DND-41 (cell line): ENCODE measurements at regions not wholly inside any gene's neighbourhood (a gene's known extent, or its start where the extent isn't known, plus 50 kb on each side); places are given as distances from the start of the nearest gene placed in this dataset.

Experiments used
- ATAC-seq: fragments of 200-7000 bp; cut with Tn5 transposase; 3 replicates; pipeline ENCODE4 v1.9.1; 2021; ENCODE audit warnings: low read depth; ENCODE audit not compliant: insufficient read depth
- DNase-seq: peaks from one replicate; pipeline ENCODE4 v3.0.0-alpha.2; 2020
- H2AFZ ChIP-seq: 2 replicates; pipeline ENCODE4 v1.6.0; 2012; ENCODE audit warnings: low read depth, low read length
- H3K27ac ChIP-seq: 2 replicates; pipeline ENCODE4 v1.5.1; 2012; ENCODE audit warnings: low read length, inconsistent platforms
- H3K27me3 ChIP-seq: fragments of 200-600 bp; sonication (generic); 2 replicates; pipeline ENCODE4 v1.6.0; 2012; ENCODE audit warnings: low read length, mild to moderate bottlenecking, inconsistent platforms; ENCODE audit not compliant: insufficient read depth, poor library complexity
- H3K36me3 ChIP-seq: 2 replicates; pipeline ENCODE4 v1.5.1; 2012; ENCODE audit warnings: low read length, inconsistent platforms; ENCODE audit not compliant: insufficient read depth
- H3K4me1 ChIP-seq: 2 replicates; pipeline ENCODE4 v1.5.1; 2012; ENCODE audit warnings: mild to moderate bottlenecking, low read length; ENCODE audit not compliant: insufficient read depth
- H3K4me2 ChIP-seq: 2 replicates; pipeline ENCODE4 v1.6.0; 2012; ENCODE audit warnings: mild to moderate bottlenecking, moderate library complexity, low read length, inconsistent platforms; ENCODE audit not compliant: insufficient read depth
- H3K4me3 ChIP-seq, 2 experiments: fragments of 200-600 bp in 1 of 2; shearing (Covaris generic) in 1 of 2; 2 replicates each; pipeline ENCODE4 v1.5.1; 2012 to 2016; ENCODE audit warnings: inconsistent platforms in 2 of 2, low read length in 2 of 2, mild to moderate bottlenecking in 2 of 2, low read depth in 1 of 2, moderate library complexity in 1 of 2
- H3K79me2 ChIP-seq: 2 replicates; pipeline ENCODE4 v1.6.0; 2012; ENCODE audit warnings: low read length, inconsistent platforms; ENCODE audit not compliant: insufficient read depth
- H3K9ac ChIP-seq: 2 replicates; pipeline ENCODE4 v1.6.0; 2012; ENCODE audit warnings: low read depth, mild to moderate bottlenecking, inconsistent platforms, low read length, moderate library complexity
- H3K9me3 ChIP-seq: 2 replicates; pipeline ENCODE4 v1.5.1; 2012; ENCODE audit warnings: low read length, moderate library complexity, mild to moderate bottlenecking, inconsistent platforms; ENCODE audit not compliant: insufficient read depth, severe bottlenecking
- H4K20me1 ChIP-seq: 2 replicates; pipeline ENCODE4 v1.6.0; 2012; ENCODE audit warnings: low read length; ENCODE audit not compliant: insufficient read depth
- EZH2 ChIP-seq: IDR thresholded peaks from 3 replicates; pipeline ENCODE4 v1.6.1; 2012; ENCODE audit warnings: borderline replicate concordance, low read depth, mild to moderate bottlenecking, moderate library complexity, low read length, inconsistent platforms; ENCODE audit not compliant: severe bottlenecking
- TF ChIP-seq, protein P1 (sequence below): IDR thresholded peaks from 2 replicates; pipeline ENCODE4 v1.5.1; 2012; ENCODE audit warnings: borderline replicate concordance, low read length, moderate library complexity, mild to moderate bottlenecking; ENCODE audit not compliant: poor library complexity, severe bottlenecking; ENCODE audit errors: extremely low read depth

GRCh38 chr6:104612541-104612940, 247.2 kb downstream of the HACE1 start:
- Histone ChIP-seq H3K9ac (no peak overlapping the region), H3K9me3 (no peaks in the 10 kb centered on the region)
- ATAC-seq = no peak

DNA sequence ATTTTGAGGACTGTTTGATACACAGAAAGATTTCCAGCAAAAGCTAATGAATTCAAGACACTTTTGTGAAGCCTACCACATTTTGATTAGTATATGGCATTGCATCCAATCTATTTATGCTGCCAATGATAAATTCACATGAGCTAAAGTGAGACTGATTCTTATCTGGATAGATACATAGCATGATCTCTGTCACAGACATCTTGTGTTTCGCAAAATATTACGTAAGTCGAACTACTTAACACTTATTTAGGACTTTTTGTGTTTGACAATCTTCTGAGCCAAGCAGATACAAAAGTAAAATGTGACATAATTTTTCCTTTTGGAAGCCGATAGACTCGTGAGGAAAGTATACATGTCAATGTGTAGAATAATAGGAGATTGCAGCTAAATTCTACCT, 251.6 kb downstream of the HACE1 start:
- no peak overlapping the region for H2AFZ ChIP-seq
- no peak overlapping the region for H3K9ac ChIP-seq
- H3K27ac ChIP-seq = no peak overlapping the region
- no peaks in the 10 kb centered on the region for H3K9me3 ChIP-seq
- TF ChIP-seq, protein P1, sequence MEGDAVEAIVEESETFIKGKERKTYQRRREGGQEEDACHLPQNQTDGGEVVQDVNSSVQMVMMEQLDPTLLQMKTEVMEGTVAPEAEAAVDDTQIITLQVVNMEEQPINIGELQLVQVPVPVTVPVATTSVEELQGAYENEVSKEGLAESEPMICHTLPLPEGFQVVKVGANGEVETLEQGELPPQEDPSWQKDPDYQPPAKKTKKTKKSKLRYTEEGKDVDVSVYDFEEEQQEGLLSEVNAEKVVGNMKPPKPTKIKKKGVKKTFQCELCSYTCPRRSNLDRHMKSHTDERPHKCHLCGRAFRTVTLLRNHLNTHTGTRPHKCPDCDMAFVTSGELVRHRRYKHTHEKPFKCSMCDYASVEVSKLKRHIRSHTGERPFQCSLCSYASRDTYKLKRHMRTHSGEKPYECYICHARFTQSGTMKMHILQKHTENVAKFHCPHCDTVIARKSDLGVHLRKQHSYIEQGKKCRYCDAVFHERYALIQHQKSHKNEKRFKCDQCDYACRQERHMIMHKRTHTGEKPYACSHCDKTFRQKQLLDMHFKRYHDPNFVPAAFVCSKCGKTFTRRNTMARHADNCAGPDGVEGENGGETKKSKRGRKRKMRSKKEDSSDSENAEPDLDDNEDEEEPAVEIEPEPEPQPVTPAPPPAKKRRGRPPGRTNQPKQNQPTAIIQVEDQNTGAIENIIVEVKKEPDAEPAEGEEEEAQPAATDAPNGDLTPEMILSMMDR = no peak
- no peak for TF ChIP-seq EZH2
- no peaks in the 10 kb centered on the region for H3K79me2 ChIP-seq
- no peaks in the 10 kb centered on the region for H3K36me3 ChIP-seq
- H3K27me3 ChIP-seq = no peaks in the 10 kb centered on the region
- H3K4me3 ChIP-seq = no peak overlapping the region
- 0 out of 2 replicates have a peak, but pooled peaks cover 2% of the 10 kb centered on the region for H3K4me1 ChIP-seq
- no peak for DNase-seq
- no peaks in the 10 kb centered on the region for H4K20me1 ChIP-seq
- no peak overlapping the region for H3K4me2 ChIP-seq
- no peak for ATAC-seq

More at GRCh38 chr6:104612541-104612940, 247.2 kb downstream of the HACE1 start:
- TF ChIP-seq, protein P1 = no peak
- TF ChIP-seq EZH2 = no peak
- Histone ChIP-seq H2AFZ (no peak overlapping the region), H3K4me3 (no peak overlapping the region), H4K20me1 (no peaks in the 10 kb centered on the region), H3K4me1 (no peaks in the 10 kb centered on the region), H3K27ac (no peak overlapping the region), H3K27me3 (no peaks in the 10 kb centered on the region), H3K4me2 (no peak overlapping the region), H3K79me2 (no peaks in the 10 kb centered on the region), H3K36me3 (no peaks in the 10 kb centered on the region)
- DNase-seq = no peak

GRCh38 chr6:104607501-104607900, 252.2 kb downstream of the HACE1 start:
- Histone ChIP-seq H3K27me3 (no peaks in the 10 kb centered on the region), H3K79me2 (no peaks in the 10 kb centered on the region), H4K20me1 (no peaks in the 10 kb centered on the region), H3K4me1 (0 out of 2 replicates have a peak, but pooled peaks cover 3% of the 10 kb centered on the region), H3K4me2 (no peak overlapping the region), H2AFZ (no peak overlapping the region), H3K4me3 (no peak overlapping the region), H3K27ac (no peak overlapping the region), H3K36me3 (no peaks in the 10 kb centered on the region), H3K9ac (no peak overlapping the region), H3K9me3 (no peaks in the 10 kb centered on the region)
- ATAC-seq (no peak), DNase-seq (no peak)
- TF ChIP-seq EZH2 = no peak
- TF ChIP-seq, protein P1 = no peak

DNA sequence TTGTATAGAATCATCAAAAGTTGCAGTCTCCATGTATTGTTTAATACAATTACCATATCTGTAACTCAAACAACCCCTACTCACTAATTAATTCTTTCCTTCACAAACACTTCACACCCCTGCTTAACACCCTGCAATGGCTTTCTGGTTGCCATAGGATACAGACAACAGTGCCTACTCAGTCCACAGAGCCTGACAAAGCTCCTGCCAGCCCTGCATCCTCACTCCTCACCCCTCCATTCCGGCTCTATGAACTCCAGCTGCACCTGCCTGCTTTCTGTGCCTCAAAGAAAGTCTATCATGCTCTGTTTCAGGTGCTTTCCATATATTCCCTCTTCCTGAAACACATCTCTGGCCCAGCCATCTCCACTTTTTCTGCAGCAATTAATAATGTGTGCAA, 253.4 kb downstream of the HACE1 start:
- Histone ChIP-seq H3K36me3 (no peaks in the 10 kb centered on the region), H2AFZ (no peak overlapping the region), H3K79me2 (no peaks in the 10 kb centered on the region), H3K4me1 (0 out of 2 replicates have a peak, but pooled peaks cover 3% of the 10 kb centered on the region), H3K27ac (no peak overlapping the region), H3K9me3 (no peaks in the 10 kb centered on the region), H4K20me1 (no peaks in the 10 kb centered on the region), H3K4me2 (no peak overlapping the region), H3K27me3 (no peaks in the 10 kb centered on the region), H3K9ac (no peak overlapping the region), H3K4me3 (no peak overlapping the region)
- DNase-seq (no peak), ATAC-seq (peak; percentile 45; the same call in 1 of the 3 replicates)
- no peak for TF ChIP-seq EZH2
- TF ChIP-seq, protein P1 = no peak
